H9 (cell line): ENCODE measurements at regions not wholly inside any gene's neighbourhood (a gene's known extent, or its start where the extent isn't known, plus 50 kb on each side); places are given as distances from the start of the nearest gene placed in this dataset.

Experiments
- DNase-seq: peaks from one replicate; pipeline ENCODE4 v3.0.0-alpha.2; 2017
- H2AFZ ChIP-seq: one replicate; pipeline ENCODE4 v1.6.1; 2013; ENCODE audit warnings: mild to moderate bottlenecking, low read length, control low read depth, moderate library complexity
- H2AK5ac ChIP-seq: 2 replicates; pipeline ENCODE4 v1.6.1; 2013; ENCODE audit warnings: low read length, control low read depth, mixed read lengths; ENCODE audit not compliant: insufficient read length
- H2BK120ac ChIP-seq: one replicate; pipeline ENCODE4 v1.6.1; 2013; ENCODE audit warnings: low read depth, mild to moderate bottlenecking, low read length, control low read depth, inconsistent platforms; ENCODE audit not compliant: poor library complexity, severe bottlenecking
- H2BK12ac ChIP-seq: 2 replicates; pipeline ENCODE4 v1.6.1; 2013; ENCODE audit warnings: low read length, control low read depth, mixed read lengths, low read depth; ENCODE audit not compliant: insufficient read length
- H2BK15ac ChIP-seq: 2 replicates; pipeline ENCODE4 v1.6.1; 2013; ENCODE audit warnings: low read depth, low read length, control low read depth
- H2BK20ac ChIP-seq: one replicate; pipeline ENCODE4 v1.6.1; 2013; ENCODE audit warnings: low read depth, mild to moderate bottlenecking, low read length, control low read depth, inconsistent platforms; ENCODE audit not compliant: poor library complexity, severe bottlenecking
- H2BK5ac ChIP-seq: 2 replicates; pipeline ENCODE4 v1.6.1; 2013; ENCODE audit warnings: low read length, control low read depth, mixed read lengths; ENCODE audit not compliant: insufficient read length
- H3K14ac ChIP-seq: 2 replicates; pipeline ENCODE4 v1.6.1; 2013; ENCODE audit warnings: low read length, control low read depth; ENCODE audit not compliant: insufficient read depth
- H3K18ac ChIP-seq: 2 replicates; pipeline ENCODE4 v1.6.1; 2013; ENCODE audit warnings: low read depth, mild to moderate bottlenecking, mixed read lengths, low read length, control low read depth; ENCODE audit not compliant: insufficient read length
- H3K23ac ChIP-seq: 2 replicates; pipeline ENCODE4 v1.6.1; 2013; ENCODE audit warnings: low read length, control low read depth, mixed read lengths, low read depth; ENCODE audit not compliant: insufficient read length
- H3K23me2 ChIP-seq: 2 replicates; pipeline ENCODE4 v1.6.1; 2013; ENCODE audit warnings: low read depth, mild to moderate bottlenecking, mixed read lengths, low read length, control low read depth; ENCODE audit not compliant: insufficient read length, poor library complexity, severe bottlenecking
- H3K27ac ChIP-seq: 2 replicates; pipeline ENCODE4 v1.5.1; 2013; ENCODE audit warnings: low read length, control low read depth, mixed read lengths, low read depth; ENCODE audit not compliant: insufficient read length
- H3K27me3 ChIP-seq: 2 replicates; pipeline ENCODE4 v1.6.1; 2013; ENCODE audit warnings: low read length, control low read depth, inconsistent platforms; ENCODE audit not compliant: insufficient read depth
- H3K4ac ChIP-seq: 2 replicates; pipeline ENCODE4 v1.6.1; 2013; ENCODE audit warnings: low read depth, mild to moderate bottlenecking, control low read depth, inconsistent platforms, low read length, moderate library complexity
- H3K4me1 ChIP-seq: 2 replicates; pipeline ENCODE4 v1.6.1; 2013; ENCODE audit warnings: low read length, control low read depth, inconsistent platforms; ENCODE audit not compliant: insufficient read depth
- H3K4me2 ChIP-seq: 2 replicates; pipeline ENCODE4 v1.6.1; 2013; ENCODE audit warnings: low read length, control low read depth, mixed read lengths; ENCODE audit not compliant: insufficient read length, insufficient read depth
- H3K56ac ChIP-seq: 2 replicates; pipeline ENCODE4 v1.6.1; 2013; ENCODE audit warnings: low read depth, mild to moderate bottlenecking, mixed read lengths, low read length, control low read depth; ENCODE audit not compliant: insufficient read length
- H3K79me1 ChIP-seq: 2 replicates; pipeline ENCODE4 v1.6.1; 2013; ENCODE audit warnings: low read depth, mild to moderate bottlenecking, moderate library complexity, low read length, control low read depth, inconsistent platforms; ENCODE audit not compliant: insufficient read depth, poor library complexity, severe bottlenecking
- H3K79me2 ChIP-seq: 2 replicates; pipeline ENCODE4 v1.6.1; 2013; ENCODE audit warnings: low read length, control low read depth, inconsistent platforms; ENCODE audit not compliant: insufficient read depth
- H3K9ac ChIP-seq: 2 replicates; pipeline ENCODE4 v1.6.1; 2013; ENCODE audit warnings: low read length, control low read depth, mixed read lengths; ENCODE audit not compliant: insufficient read length; ENCODE audit errors: extremely low read depth
- H3K9me3 ChIP-seq: one replicate; pipeline ENCODE4 v1.6.1; 2013; ENCODE audit warnings: low read depth, low read length, inconsistent platforms; ENCODE audit not compliant: control insufficient read depth
- H3T11ph ChIP-seq: one replicate; pipeline ENCODE4 v1.6.1; 2013; ENCODE audit warnings: mild to moderate bottlenecking, low read length, control low read depth, inconsistent platforms
- H4K20me1 ChIP-seq: one replicate; pipeline ENCODE4 v1.6.1; 2013; ENCODE audit not compliant: control insufficient read depth, insufficient read length, insufficient read depth
- H4K5ac ChIP-seq: 2 replicates; pipeline ENCODE4 v1.6.1; 2013; ENCODE audit warnings: low read depth, mild to moderate bottlenecking, mixed read lengths, low read length, control low read depth; ENCODE audit not compliant: insufficient read length
- H4K8ac ChIP-seq: replicated peaks from 2 replicates; pipeline ENCODE4 v1.6.1; 2013; ENCODE audit warnings: low read length, control low read depth, mixed read lengths, low read depth; ENCODE audit not compliant: insufficient read length
- H4K91ac ChIP-seq: 2 replicates; pipeline ENCODE4 v1.6.1; 2013; ENCODE audit warnings: low read depth, mild to moderate bottlenecking, moderate library complexity, mixed read lengths, low read length, control low read depth; ENCODE audit not compliant: insufficient read length
- H3K27ac Mint-ChIP-seq, 3 experiments: 2 replicates in 2 of 3; 3 replicates in 1 of 3; pipeline ENCODE4 v1.8.0; 2020 to 2021; ENCODE audit warnings: mixed read lengths in 3 of 3, mild to moderate bottlenecking in 1 of 3, moderate library complexity in 1 of 3
- H3K27me3 Mint-ChIP-seq: 2 replicates; pipeline ENCODE4 v1.8.0; 2021; ENCODE audit warnings: low read depth, mild to moderate bottlenecking, moderate library complexity, mixed read lengths
- H3K36me3 Mint-ChIP-seq, 3 experiments: 2 replicates in 2 of 3; 3 replicates in 1 of 3; pipeline ENCODE4 v1.8.0; 2020 to 2021; ENCODE audit warnings: low read depth in 3 of 3, mixed read lengths in 3 of 3; ENCODE audit not compliant: insufficient read depth in 1 of 3
- H3K4me1 Mint-ChIP-seq, 2 experiments: 2 replicates each; pipeline ENCODE4 v1.8.0; 2020; ENCODE audit warnings: mixed read lengths in 2 of 2
- H3K4me3 Mint-ChIP-seq, 2 experiments: 2 replicates in 1 of 2; 3 replicates in 1 of 2; pipeline ENCODE4 v1.8.0; 2020 to 2021; ENCODE audit warnings: mild to moderate bottlenecking in 2 of 2, mixed read lengths in 2 of 2, moderate library complexity in 1 of 2
- H3K9me3 Mint-ChIP-seq, 2 experiments: 2 replicates in 1 of 2; 3 replicates in 1 of 2; pipeline ENCODE4 v1.8.0; 2020; ENCODE audit warnings: mild to moderate bottlenecking in 2 of 2, mixed read lengths in 2 of 2, moderate library complexity in 1 of 2
- CTCF ChIP-seq: fragments of 200-600 bp; sonication (generic); conservative IDR thresholded peaks from 3 replicates; pipeline ENCODE4 v1.8.0; 2021; ENCODE audit warnings: antibody characterized with exemption, mild to moderate bottlenecking
- WGBS: extraction: QIAGEN DNeasy Blood & Tissue Kit; methylation state at CpG from one replicate; pipeline ENCODE4 v1.1.7; 2013; ENCODE audit warnings: missing lambda C conversion rate, low lambda C conversion rate, mixed read lengths; ENCODE audit not compliant: insufficient read length; ENCODE audit errors: extremely low coverage; 5-methylcytosine and 5-hydroxymethylcytosine counted together

DNA sequence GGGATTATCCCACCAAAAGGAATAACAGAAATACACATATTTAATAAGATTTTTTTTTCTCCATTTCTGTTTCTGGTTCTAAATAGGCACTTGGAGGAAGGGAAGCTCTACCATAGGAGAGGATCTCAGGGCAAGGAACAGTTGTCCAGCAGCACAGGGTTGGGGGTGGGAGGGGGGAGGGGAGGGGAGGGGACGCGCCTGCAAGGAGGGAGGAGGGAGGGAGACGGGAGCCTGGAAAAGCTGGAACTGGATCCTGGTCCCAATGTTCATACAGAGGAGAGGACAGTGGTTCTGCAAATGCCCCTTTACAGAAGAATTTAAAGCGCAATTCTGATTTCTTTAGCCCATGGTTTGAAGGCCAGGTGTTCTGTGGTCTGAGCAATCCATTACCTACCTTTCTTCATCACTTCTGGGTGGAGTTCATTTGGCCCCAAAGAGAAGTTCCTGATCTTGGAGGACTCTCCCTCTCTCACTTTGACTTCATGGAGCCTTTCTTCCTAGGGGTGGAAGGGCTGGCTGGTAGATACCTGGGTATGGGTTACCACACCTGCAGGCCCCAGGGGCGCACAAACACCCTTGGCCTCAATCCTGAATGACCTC is 348.9 kb upstream of the NCAM1 start:
- Mint-ChIP-seq H3K36me3 (no peaks in the 10 kb centered on the region), H3K27ac (no peak overlapping the region), H3K9me3 (no peaks in the 10 kb centered on the region), H3K4me1 (peaks cover 15 to 16% of the 10 kb centered on the region in 2 experiments), H3K27me3 (no peaks in the 10 kb centered on the region; the same call in 1 of the 2 replicates), H3K4me3 (no peak overlapping the region)
- H3K23ac ChIP-seq = no peak overlapping the region
- H2BK120ac ChIP-seq = no peak overlapping the region
- H4K8ac ChIP-seq = no peak overlapping the region
- H3K27me3 ChIP-seq = no peaks in the 10 kb centered on the region
- H3K14ac ChIP-seq = no peak overlapping the region
- H3K4me2 ChIP-seq = no peak overlapping the region
- no peaks in the 10 kb centered on the region for H3K79me1 ChIP-seq
- peak; percentile 59 for DNase-seq
- no peak overlapping the region for H2BK15ac ChIP-seq
- TF ChIP-seq CTCF = no peak
- H3K4me1 ChIP-seq = no peaks in the 10 kb centered on the region
- no peaks in the 10 kb centered on the region for H3K79me2 ChIP-seq
- no peak overlapping the region for H2AFZ ChIP-seq
- no CpG with 5 or more reads among the region's 5 CpGs for WGBS
- no peaks in the 10 kb centered on the region for H4K20me1 ChIP-seq
- no peak overlapping the region for H2BK20ac ChIP-seq
- no peaks in the 10 kb centered on the region for H3K23me2 ChIP-seq
- no peak overlapping the region for H3K9ac ChIP-seq
- H3K27ac ChIP-seq = no peak overlapping the region
- no peak overlapping the region for H2BK5ac ChIP-seq
- H4K5ac ChIP-seq = no peak overlapping the region
- no peak overlapping the region for H2BK12ac ChIP-seq
- H3K56ac ChIP-seq = no peak overlapping the region
- H3T11ph ChIP-seq = no peak overlapping the region
- no peak overlapping the region for H4K91ac ChIP-seq
- no peak overlapping the region for H3K18ac ChIP-seq
- H2AK5ac ChIP-seq = no peak overlapping the region
- no peak overlapping the region for H3K4ac ChIP-seq
- H3K9me3 ChIP-seq = no peaks in the 10 kb centered on the region
